Right lobe of liver (tissue), 4 donors: ENCODE measurements at regions not wholly inside any gene's neighbourhood (a gene's known extent, or its start where the extent isn't known, plus 50 kb on each side); places are given as distances from the start of the nearest gene placed in this dataset.

Experiments
- CTCF ChIP-seq, 4 donors: fragments of 200-600 bp in 3 of 4; fragments of 450-650 bp in 1 of 4; IDR thresholded peaks; one replicate each; pipeline versions ENCODE4 v1.5.1 to v1.8.0; 2016 to 2022; ENCODE audit warnings: antibody characterized with exemption in 4 of 4, mild to moderate bottlenecking in 2 of 4
- POLR2A ChIP-seq: fragments of 450-650 bp; IDR thresholded peaks from one replicate; pipeline ENCODE4 v1.6.1; 2017; ENCODE audit warnings: antibody characterized with exemption, mild to moderate bottlenecking
- donor health status: DM: no; HTN: no; CAD: no.
- donor health status: DM: no; HTN: no; CAD: no.
- donor health status: DM: no; HTN: yes; CAD: no.

- TF ChIP-seq CTCF (IDR thresholded peaks at IDR 0.05) = no peak
- no peak for TF ChIP-seq POLR2A
Measured at GRCh38 chr2:138948070-138948539, 167.9 kb upstream of the NXPH2 start.
